Mesodermal cell (in vitro differentiated cells): ENCODE measurements at regions not wholly inside any gene's neighbourhood (a gene's known extent, or its start where the extent isn't known, plus 50 kb on each side); places are given as distances from the start of the nearest gene placed in this dataset.

Experiments
- H3K27ac ChIP-seq: 2 replicates; pipeline ENCODE4 v1.7.0; 2013; ENCODE audit warnings: mild to moderate bottlenecking, low read depth, low read length, moderate library complexity; ENCODE audit not compliant: severe bottlenecking
- H3K36me3 ChIP-seq: 2 replicates; pipeline ENCODE4 v1.7.1; 2013; ENCODE audit warnings: mild to moderate bottlenecking, low read length, moderate library complexity; ENCODE audit not compliant: control insufficient read depth, insufficient read depth
- H3K4me1 ChIP-seq: one replicate; pipeline ENCODE4 v1.7.1; 2013; ENCODE audit warnings: mild to moderate bottlenecking, low read length; ENCODE audit not compliant: insufficient read depth, control insufficient read depth, poor library complexity, severe bottlenecking
- H3K4me3 ChIP-seq: 2 replicates; pipeline ENCODE4 v1.7.0; 2013; ENCODE audit warnings: low read length, control low read depth, mild to moderate bottlenecking; ENCODE audit not compliant: insufficient read depth, poor library complexity, severe bottlenecking; ENCODE audit errors: extremely low read depth
- H3K9me3 ChIP-seq: 2 replicates; pipeline ENCODE4 v1.7.1; 2013; ENCODE audit warnings: mild to moderate bottlenecking, low read length, moderate library complexity; ENCODE audit not compliant: control insufficient read depth
- WGBS, 2 experiments: methylation state at CpG; one replicate each; pipeline ENCODE4 v1.1.5; 2013; ENCODE audit warnings: missing lambda C conversion rate in 2 of 2; ENCODE audit not compliant: insufficient coverage in 2 of 2; 5-methylcytosine and 5-hydroxymethylcytosine counted together

DNA sequence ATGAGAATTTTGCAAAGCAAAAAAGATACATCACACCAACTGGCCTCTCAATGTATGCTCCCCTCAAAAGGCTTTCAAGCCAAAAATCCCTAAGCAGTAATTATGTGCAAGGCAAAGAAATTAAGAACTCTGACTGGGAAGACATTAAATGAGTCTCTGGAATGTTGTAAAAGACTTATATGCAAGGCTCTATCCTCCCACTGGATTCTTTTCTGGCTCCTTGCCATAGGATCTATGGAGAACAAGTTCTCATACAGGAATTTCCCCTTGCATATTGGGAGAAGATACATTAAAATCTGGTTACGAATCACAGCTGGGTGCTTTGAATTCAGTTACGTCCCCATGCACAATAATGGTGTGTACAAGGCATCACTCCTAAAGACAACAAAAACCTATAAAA, 73.4 kb upstream of the ATL2 start:
- no peak overlapping the region for H3K4me3 ChIP-seq
- no peaks in the 10 kb centered on the region for H3K4me1 ChIP-seq
- H3K9me3 ChIP-seq, result no peaks in the 10 kb centered on the region
- 88 to 100% methylated on average over 1 of the region's 2 CpGs for WGBS, 2 experiments
- no peak overlapping the region for H3K27ac ChIP-seq
- no peaks in the 10 kb centered on the region for H3K36me3 ChIP-seq

DNA sequence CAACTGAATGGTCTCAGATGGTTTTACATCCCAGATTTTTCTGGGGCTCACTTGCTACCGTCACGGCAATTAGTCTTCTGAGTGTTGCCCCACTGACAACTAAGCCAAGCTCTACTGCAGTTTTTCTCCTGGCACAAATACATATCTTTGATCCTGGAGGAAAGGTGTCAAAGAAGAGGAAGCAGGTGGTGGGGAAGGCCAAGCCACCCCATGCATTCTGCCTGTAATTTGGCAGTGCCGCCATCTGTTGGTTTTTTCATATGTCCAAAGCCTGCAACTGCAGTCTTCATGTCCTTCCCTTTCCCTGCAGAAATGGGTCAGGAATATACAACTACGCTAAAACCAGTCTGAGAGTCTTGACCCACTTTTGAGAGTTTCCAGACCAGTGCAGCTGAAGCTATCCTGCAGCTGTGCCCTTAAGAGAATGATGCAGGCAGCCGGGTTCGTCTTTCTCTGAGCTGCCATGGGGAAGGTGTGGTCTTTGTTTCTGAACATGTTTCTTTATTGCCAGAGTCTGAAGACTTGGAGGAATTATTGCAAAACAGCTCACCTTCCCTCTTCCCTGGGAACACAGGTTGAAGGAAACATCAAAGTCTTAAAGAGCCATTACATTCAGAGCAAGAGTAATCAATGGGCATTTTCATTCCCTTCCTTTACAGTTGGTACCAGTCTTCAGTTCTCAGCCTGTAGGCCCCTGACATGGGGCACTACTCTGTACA, 71.8 kb upstream of the ATL2 start:
- Histone ChIP-seq H3K4me1 (peaks cover 4% of the 10 kb centered on the region), H3K27ac (no peak overlapping the region), H3K9me3 (no peaks in the 10 kb centered on the region), H3K4me3 (no peak overlapping the region), H3K36me3 (no peaks in the 10 kb centered on the region)
- WGBS, 2 experiments, result 85 to 100% methylated on average over 4 of the region's 6 CpGs

- H3K9me3 ChIP-seq, result no peaks in the 10 kb centered on the region
- WGBS, 2 experiments, result 58 to 61% methylated on average over 4 of the region's 7 CpGs
- no peaks in the 10 kb centered on the region for H3K36me3 ChIP-seq
- no peak overlapping the region for H3K4me3 ChIP-seq
- peaks cover 20% of the 10 kb centered on the region for H3K4me1 ChIP-seq
- H3K27ac ChIP-seq, result no peak overlapping the region
These were observed 70.0 kb upstream of the ATL2 start for GRCh38 chr2:38446906-38447561.

DNA sequence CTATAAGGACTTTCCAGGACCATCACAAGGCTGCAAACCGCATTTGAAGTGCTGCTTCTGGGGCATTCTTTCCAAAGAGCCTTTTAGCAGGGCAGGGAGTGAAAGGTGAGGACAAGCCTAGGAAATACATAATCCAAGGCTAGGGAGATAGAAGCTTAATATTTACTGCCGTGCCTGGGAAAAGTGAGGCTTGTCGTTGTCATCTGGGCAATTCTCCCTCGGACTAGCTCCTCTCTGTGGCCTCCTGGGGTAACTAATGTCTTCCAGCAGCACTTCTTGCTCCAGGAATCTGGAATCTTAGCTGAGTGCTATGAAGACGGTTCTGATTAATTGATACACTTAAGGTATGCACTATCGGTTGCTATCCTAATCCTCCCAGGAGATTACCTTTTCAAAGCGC, 69.3 kb upstream of the ATL2 start:
- no peaks in the 10 kb centered on the region for H3K36me3 ChIP-seq
- H3K4me3 ChIP-seq, result no peak overlapping the region
- no peaks in the 10 kb centered on the region for H3K9me3 ChIP-seq
- H3K4me1 ChIP-seq, result peaks cover 21% of the 10 kb centered on the region
- H3K27ac ChIP-seq, result no peak overlapping the region
- 73 to 74% methylated on average over 7 of the region's 7 CpGs for WGBS, 2 experiments

GRCh38 chr2:38444247-38444646, 67.2 kb upstream of the ATL2 start:
- 14 to 29% methylated on average over 1 of the region's 2 CpGs for WGBS, 2 experiments
- no peak overlapping the region for H3K4me3 ChIP-seq
- H3K27ac ChIP-seq, result no peak overlapping the region
- H3K36me3 ChIP-seq, result no peaks in the 10 kb centered on the region
- peaks cover 21% of the 10 kb centered on the region for H3K4me1 ChIP-seq
- no peaks in the 10 kb centered on the region for H3K9me3 ChIP-seq

DNA sequence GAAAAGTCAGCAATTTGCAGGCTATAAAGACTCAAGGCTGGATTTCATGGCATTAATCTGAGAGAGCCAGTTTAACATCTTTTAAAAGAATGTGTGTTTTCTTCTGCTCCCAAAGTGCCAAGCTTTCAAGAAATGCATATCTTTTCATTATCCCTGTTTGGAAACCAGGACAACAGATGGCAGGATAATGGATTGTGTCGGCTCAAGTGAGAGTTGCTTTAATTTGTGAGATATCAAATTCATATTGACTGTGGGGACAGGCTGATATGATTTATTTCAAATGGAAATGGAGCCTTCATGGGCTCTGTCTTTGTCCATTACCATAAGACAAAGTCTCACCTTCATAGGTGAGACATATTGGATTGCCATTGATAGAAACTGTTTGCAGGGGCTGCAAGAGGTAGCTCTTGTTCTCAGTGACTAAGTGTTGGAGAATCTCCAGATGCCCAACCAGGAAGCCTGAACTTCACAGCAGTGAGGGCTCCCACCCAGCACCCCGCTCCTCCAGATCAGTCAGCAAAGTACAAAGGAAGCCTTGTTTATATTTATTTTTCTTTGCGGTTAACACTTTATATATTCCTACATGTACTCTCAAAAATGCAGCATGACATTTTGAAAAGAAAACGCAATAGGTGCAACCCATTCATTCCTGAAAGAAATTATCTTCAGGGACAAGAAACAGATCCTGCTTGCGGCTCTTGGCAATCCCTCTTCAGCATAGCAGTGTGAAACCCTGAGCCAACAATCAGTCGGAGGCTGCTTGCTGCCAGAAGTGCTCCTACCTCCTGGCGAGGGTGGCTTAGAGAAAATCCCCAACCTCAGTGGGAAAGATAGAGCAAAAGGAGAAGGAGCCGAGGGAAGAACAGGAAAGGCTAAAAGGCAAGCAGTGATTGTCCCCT, 65.8 kb upstream of the ATL2 start:
- Histone ChIP-seq H3K4me3 (no peak overlapping the region), H3K9me3 (no peaks in the 10 kb centered on the region), H3K4me1 (peaks cover 21% of the 10 kb centered on the region), H3K36me3 (no peaks in the 10 kb centered on the region), H3K27ac (peak overlapping the region; percentile 77)
- WGBS, 2 experiments, result 29% methylated on average over 5 of the region's 8 CpGs

- Histone ChIP-seq H3K9me3 (no peaks in the 10 kb centered on the region), H3K27ac (no peak overlapping the region), H3K4me3 (no peak overlapping the region), H3K4me1 (peaks cover 21% of the 10 kb centered on the region), H3K36me3 (no peaks in the 10 kb centered on the region)
- WGBS, 2 experiments, result 84 to 99% methylated on average over 5 to 6 of the region's 7 CpGs
These were observed 64.3 kb upstream of the ATL2 start for GRCh38 chr2:38441346-38441745.

DNA sequence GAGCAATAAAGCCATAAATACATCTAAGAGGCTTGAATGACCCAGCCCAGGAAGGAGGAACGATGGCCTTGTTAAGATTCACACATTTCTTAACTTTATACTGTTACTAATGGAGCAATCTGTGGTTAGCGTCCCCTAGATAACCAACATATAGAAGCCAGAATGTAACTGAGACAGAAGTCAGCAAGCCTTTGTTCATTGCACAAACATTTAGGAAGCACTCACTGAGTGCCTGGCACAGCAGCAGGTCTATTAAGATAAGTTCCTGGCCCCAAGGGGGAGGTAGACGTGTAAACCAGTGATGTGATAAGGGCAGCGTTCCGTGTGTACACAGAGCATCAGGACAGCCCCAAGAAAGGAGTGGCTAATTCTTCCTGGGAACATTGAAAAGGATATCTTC, 63.6 kb upstream of the ATL2 start:
- 73 to 81% methylated on average over 3 to 4 of the region's 5 CpGs for WGBS, 2 experiments
- H3K9me3 ChIP-seq, result no peaks in the 10 kb centered on the region
- no peak overlapping the region for H3K27ac ChIP-seq
- peaks cover 21% of the 10 kb centered on the region for H3K4me1 ChIP-seq
- no peaks in the 10 kb centered on the region for H3K36me3 ChIP-seq
- H3K4me3 ChIP-seq, result no peak overlapping the region

DNA sequence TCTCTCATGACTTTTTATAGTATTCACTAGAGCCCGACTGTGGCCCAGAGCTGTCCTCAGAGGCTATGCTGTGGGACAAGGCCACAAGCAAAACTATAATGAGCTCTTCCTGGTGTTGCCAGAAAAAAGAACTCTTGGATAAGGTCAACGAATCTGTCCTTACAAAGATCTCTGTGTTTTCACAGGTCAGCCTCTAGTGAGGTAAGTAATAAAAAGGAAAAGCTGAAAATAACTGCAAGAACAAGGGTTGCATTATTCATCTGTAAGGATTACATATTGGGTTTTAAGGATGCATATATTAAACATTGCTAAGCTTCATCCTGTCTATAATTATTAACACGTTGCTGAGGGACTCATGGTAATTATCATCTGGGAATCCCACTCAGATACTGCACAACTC, 62.8 kb upstream of the ATL2 start:
- Histone ChIP-seq H3K36me3 (no peaks in the 10 kb centered on the region), H3K4me3 (no peak overlapping the region), H3K27ac (no peak overlapping the region), H3K9me3 (no peaks in the 10 kb centered on the region), H3K4me1 (peaks cover 21% of the 10 kb centered on the region)
- 89 to 100% methylated on average over 2 to 3 of the region's 3 CpGs for WGBS, 2 experiments

DNA sequence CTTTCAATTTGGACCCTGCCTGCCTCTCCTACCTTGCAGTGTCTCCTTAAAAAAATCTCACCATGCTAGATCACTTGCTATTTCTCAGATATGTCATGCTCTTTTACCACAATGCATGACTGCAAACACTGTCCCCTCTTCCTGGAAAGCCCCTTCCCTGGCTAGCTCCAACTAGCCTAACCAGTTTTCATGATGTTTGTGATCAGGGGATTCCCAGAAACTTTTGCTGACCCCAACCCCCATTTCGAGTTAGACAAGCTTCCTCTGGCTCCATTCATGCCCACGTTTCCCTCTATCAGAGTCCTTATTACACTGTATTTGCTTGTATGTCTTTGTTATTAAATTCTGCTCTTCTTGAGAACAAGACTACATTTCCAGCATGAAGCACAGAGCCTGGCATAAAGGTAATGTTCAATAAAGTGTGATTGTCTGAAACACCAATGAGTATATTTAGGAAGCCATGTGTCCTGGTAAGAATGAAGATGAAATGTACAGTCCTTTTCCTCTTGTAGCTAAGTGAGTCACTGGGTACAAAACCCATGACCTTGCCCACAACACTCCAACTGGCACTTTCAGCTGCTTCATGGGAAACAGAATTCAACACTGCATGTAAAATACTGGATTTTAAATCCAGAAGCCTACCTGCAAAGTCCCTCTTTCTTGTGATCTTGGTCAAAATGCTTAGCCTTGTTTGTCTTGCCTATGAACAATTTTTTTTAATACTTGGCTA, 62.0 kb upstream of the ATL2 start:
- Histone ChIP-seq H3K9me3 (no peaks in the 10 kb centered on the region), H3K27ac (no peak overlapping the region), H3K36me3 (no peaks in the 10 kb centered on the region), H3K4me1 (peaks cover 17% of the 10 kb centered on the region), H3K4me3 (no peak overlapping the region)
- no CpG with 5 or more reads among the region's 2 CpGs for WGBS, 2 experiments
